ENCODE measurements at regions not wholly inside any gene's neighbourhood (a gene's known extent, or its start where the extent isn't known, plus 50 kb on each side); places are given as distances from the start of the nearest gene placed in this dataset.

DNA sequence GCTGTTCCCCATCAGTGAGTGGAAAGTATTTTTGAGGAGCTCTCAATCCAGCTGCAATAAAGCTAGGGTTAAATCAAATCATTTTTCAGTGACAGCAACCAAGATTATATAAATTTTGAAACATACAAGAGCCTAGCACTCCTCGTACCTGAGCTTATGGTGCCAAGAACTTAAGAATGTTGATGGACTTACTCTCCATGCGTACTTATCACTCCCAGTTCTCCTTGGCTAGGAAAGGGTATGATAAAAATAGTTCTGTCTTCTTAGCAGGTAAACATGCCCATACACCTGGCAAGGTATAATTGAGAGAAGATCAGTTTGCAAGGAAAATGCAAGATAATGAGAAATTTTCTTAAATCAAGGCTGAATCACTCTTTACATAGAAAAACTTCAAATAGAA lies 64.5 kb upstream of the SEMA6D start:
- H3K4me1 ChIP-seq (ENCODE audit: control insufficient read depth in 2 of 3, insufficient read depth in 2 of 3, low read depth in 1 of 3, low read length in 3 of 3) = no peaks in the 10 kb centered on the region
- no peaks in the 10 kb centered on the region for H3K27me3 ChIP-seq (ENCODE audit: control insufficient read depth, insufficient read depth, low read length)
- intact Hi-C loops (cut with DNase I) = no loop called here
- no peaks in the 10 kb centered on the region for H3K9me3 ChIP-seq (ENCODE audit: control insufficient read depth in 2 of 3, insufficient read depth in 1 of 3, low read length in 3 of 3)
- FAIRE-seq (no peak), DNase-seq (no peak)
- no peak overlapping the region for H3K9ac ChIP-seq (ENCODE audit: low read length in 3 of 3)
- no peaks in the 10 kb centered on the region for H3K36me3 ChIP-seq (ENCODE audit: control insufficient read depth in 2 of 3, insufficient read depth in 3 of 3, low read length in 3 of 3)
- no peak overlapping the region for H3K4me3 ChIP-seq (ENCODE audit: low read length in 3 of 3)
- H3K27ac ChIP-seq (ENCODE audit: low read depth in 2 of 2, low read length in 2 of 2) = no peak overlapping the region
- TF ChIP-seq, protein P1, sequence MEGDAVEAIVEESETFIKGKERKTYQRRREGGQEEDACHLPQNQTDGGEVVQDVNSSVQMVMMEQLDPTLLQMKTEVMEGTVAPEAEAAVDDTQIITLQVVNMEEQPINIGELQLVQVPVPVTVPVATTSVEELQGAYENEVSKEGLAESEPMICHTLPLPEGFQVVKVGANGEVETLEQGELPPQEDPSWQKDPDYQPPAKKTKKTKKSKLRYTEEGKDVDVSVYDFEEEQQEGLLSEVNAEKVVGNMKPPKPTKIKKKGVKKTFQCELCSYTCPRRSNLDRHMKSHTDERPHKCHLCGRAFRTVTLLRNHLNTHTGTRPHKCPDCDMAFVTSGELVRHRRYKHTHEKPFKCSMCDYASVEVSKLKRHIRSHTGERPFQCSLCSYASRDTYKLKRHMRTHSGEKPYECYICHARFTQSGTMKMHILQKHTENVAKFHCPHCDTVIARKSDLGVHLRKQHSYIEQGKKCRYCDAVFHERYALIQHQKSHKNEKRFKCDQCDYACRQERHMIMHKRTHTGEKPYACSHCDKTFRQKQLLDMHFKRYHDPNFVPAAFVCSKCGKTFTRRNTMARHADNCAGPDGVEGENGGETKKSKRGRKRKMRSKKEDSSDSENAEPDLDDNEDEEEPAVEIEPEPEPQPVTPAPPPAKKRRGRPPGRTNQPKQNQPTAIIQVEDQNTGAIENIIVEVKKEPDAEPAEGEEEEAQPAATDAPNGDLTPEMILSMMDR (IDR thresholded peaks at IDR 0.05; ENCODE audit: borderline replicate concordance, extremely low read depth, insufficient read depth) = no peak

- Histone ChIP-seq H3K9ac (ENCODE audit: low read length in 3 of 3) (no peak overlapping the region), H3K27ac (ENCODE audit: low read depth in 2 of 2, low read length in 2 of 2) (no peak overlapping the region), H3K36me3 (ENCODE audit: control insufficient read depth in 2 of 3, insufficient read depth in 3 of 3, low read length in 3 of 3) (no peaks in the 10 kb centered on the region), H3K4me3 (ENCODE audit: low read length in 3 of 3) (no peak overlapping the region), H3K27me3 (ENCODE audit: control insufficient read depth, insufficient read depth, low read length) (no peaks in the 10 kb centered on the region), H3K4me1 (ENCODE audit: control insufficient read depth in 2 of 3, insufficient read depth in 2 of 3, low read depth in 1 of 3, low read length in 3 of 3) (no peaks in the 10 kb centered on the region), H3K9me3 (ENCODE audit: control insufficient read depth in 2 of 3, insufficient read depth in 1 of 3, low read length in 3 of 3) (no peaks in the 10 kb centered on the region)
- intact Hi-C loops (cut with DNase I) = no loop called here
- TF ChIP-seq, protein P1 (IDR thresholded peaks at IDR 0.05; ENCODE audit: borderline replicate concordance, extremely low read depth, insufficient read depth) = no peak
- DNase-seq = no peak
- no peak for FAIRE-seq
Measured at GRCh38 chr15:47661661-47662180, 55.6 kb upstream of the SEMA6D start.

- H3K4me3 ChIP-seq (ENCODE audit: low read length in 3 of 3) = no peak overlapping the region
- TF ChIP-seq, protein P1 (IDR thresholded peaks at IDR 0.05; ENCODE audit: borderline replicate concordance, extremely low read depth, insufficient read depth) = no peak
- H3K4me1 ChIP-seq (ENCODE audit: control insufficient read depth in 2 of 3, insufficient read depth in 2 of 3, low read depth in 1 of 3, low read length in 3 of 3) = no peaks in the 10 kb centered on the region
- H3K9ac ChIP-seq (ENCODE audit: low read length in 3 of 3) = no peak overlapping the region
- no peaks in the 10 kb centered on the region for H3K27me3 ChIP-seq (ENCODE audit: control insufficient read depth, insufficient read depth, low read length)
- FAIRE-seq (no peak), DNase-seq (no peak)
- intact Hi-C loops (cut with DNase I) = no loop called here
- no peak overlapping the region for H3K27ac ChIP-seq (ENCODE audit: low read depth in 2 of 2, low read length in 2 of 2)
- no peaks in the 10 kb centered on the region for H3K9me3 ChIP-seq (ENCODE audit: control insufficient read depth in 2 of 3, insufficient read depth in 1 of 3, low read length in 3 of 3)
- no peaks in the 10 kb centered on the region for H3K36me3 ChIP-seq (ENCODE audit: control insufficient read depth in 2 of 3, insufficient read depth in 3 of 3, low read length in 3 of 3)
Measured at GRCh38 chr15:47663101-47663500, 54.2 kb upstream of the SEMA6D start.
